ENCODE measurements at regions not wholly inside any gene's neighbourhood (a gene's known extent, or its start where the extent isn't known, plus 50 kb on each side); places are given as distances from the start of the nearest gene placed in this dataset.

DNA sequence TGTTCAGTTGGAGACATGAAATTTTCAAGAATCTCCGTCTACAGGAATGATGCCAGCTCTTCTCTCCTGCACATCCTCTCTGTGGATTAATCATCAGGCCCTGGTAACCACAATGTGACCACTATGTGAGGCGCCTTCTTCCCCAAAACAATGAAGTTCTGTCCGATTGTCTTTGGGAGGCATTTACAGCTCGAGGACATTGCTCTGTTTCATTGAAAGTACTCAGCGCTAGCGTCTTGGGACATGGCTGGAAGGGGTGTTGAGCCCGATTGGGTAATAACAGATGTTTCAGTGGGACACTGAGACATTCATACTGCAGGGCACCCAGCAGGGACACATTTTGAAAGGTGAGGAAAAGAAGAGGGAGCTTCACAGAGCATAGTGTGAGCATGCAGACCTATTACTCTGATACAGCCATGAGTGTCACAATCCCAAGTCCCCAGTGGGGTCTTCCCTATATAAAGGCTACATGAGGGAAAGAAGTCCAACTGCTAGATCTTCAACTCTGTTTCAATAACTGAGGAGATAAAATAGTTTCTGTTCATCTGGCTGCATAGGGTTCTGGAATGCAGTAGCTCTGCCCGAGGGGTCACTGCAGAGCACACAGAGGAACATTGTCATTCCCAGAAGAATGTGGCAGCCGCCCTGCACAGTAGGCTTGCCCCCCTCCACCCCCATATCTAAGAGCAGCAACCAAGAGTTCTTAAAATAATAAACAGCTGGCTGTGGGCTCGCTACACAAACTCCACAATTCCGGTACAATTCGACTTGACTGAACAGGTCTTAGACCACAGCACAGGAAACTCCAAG, 237.3 kb downstream of the OSR1 start:
- no peaks in the 10 kb centered on the region for H3K9me3 ChIP-seq
- no peak overlapping the region for H3K4me3 ChIP-seq
- no peaks in the 10 kb centered on the region for H3K36me3 ChIP-seq
- no peak for TF ChIP-seq POLR2A (IDR thresholded peaks at IDR 0.05)
- intact Hi-C loops (cut with DNase I; ENCODE audit: low total_unique reads), result no loop called here
- no peaks in the 10 kb centered on the region for H3K4me1 ChIP-seq
- H3K27ac ChIP-seq, result no peak overlapping the region
- no peaks in the 10 kb centered on the region for H3K27me3 ChIP-seq
- no peak for DNase-seq

DNA sequence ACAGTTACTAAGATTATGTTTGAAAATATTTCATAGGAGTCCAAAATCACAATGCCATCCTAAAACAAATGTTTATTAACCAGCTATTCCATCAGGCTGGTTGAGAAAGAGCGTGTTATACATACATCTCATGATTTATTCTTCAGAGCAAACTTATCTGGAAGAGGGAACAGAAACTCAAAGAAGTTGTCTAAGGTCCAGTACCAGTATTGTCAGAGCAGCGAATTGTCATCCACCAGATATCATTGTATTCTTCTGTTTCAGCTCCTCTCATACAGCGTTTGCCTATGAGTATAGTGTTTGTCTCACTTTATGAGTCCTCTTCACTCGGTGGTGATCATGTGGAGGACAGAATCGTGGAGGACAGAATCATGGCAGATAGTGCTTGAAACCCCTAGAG, 238.2 kb downstream of the OSR1 start:
- Histone ChIP-seq H3K36me3 (no peaks in the 10 kb centered on the region), H3K4me1 (no peaks in the 10 kb centered on the region), H3K27ac (no peak overlapping the region), H3K27me3 (no peaks in the 10 kb centered on the region), H3K4me3 (no peak overlapping the region), H3K9me3 (no peaks in the 10 kb centered on the region)
- TF ChIP-seq POLR2A (IDR thresholded peaks at IDR 0.05), result no peak
- TF ChIP-seq, protein P1, sequence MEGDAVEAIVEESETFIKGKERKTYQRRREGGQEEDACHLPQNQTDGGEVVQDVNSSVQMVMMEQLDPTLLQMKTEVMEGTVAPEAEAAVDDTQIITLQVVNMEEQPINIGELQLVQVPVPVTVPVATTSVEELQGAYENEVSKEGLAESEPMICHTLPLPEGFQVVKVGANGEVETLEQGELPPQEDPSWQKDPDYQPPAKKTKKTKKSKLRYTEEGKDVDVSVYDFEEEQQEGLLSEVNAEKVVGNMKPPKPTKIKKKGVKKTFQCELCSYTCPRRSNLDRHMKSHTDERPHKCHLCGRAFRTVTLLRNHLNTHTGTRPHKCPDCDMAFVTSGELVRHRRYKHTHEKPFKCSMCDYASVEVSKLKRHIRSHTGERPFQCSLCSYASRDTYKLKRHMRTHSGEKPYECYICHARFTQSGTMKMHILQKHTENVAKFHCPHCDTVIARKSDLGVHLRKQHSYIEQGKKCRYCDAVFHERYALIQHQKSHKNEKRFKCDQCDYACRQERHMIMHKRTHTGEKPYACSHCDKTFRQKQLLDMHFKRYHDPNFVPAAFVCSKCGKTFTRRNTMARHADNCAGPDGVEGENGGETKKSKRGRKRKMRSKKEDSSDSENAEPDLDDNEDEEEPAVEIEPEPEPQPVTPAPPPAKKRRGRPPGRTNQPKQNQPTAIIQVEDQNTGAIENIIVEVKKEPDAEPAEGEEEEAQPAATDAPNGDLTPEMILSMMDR (IDR thresholded peaks at IDR 0.05), result no peak
- intact Hi-C loops (cut with DNase I; ENCODE audit: low total_unique reads), result no loop called here
- DNase-seq, result no peak

DNA sequence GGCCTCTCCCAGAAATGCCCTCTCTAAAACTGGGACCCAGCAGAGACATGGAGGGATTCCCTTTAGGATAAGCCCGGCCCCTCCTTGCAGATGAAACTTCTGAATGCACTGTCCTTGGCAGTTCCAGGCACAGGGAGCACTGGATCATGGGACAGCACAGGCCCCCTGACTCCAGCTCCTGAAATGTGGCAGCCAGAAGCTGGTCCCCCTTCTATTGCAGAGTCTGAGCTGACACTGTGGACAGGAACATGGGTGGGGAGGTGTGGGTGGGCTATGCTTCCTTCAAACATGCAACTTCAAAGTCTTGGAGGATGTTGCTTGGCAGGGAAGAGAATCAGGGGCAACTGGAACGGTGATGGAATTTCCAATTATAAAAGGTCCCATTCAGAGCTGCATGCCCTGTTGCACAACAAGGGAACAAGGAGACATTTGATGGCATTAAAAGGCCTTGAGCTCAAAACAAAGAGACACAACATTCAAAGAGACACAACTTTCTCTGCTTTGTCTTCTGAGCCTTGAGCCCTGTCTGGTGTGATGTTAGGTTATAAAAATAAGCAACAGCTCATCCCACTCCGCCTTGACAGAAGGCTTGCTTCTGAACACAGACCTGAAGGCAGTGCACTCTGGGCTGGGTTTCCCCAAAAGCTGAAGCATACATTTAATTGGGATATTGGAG, 239.0 kb downstream of the OSR1 start:
- Histone ChIP-seq H3K27me3 (no peaks in the 10 kb centered on the region), H3K4me3 (no peak overlapping the region), H3K36me3 (no peaks in the 10 kb centered on the region), H3K4me1 (no peaks in the 10 kb centered on the region), H3K9me3 (no peaks in the 10 kb centered on the region), H3K27ac (no peak overlapping the region)
- intact Hi-C loops (cut with DNase I; ENCODE audit: low total_unique reads), result no loop called here
- TF ChIP-seq, protein P1 (IDR thresholded peaks at IDR 0.05), result no peak
- no peak for TF ChIP-seq POLR2A (IDR thresholded peaks at IDR 0.05)
- no peak for DNase-seq

DNA sequence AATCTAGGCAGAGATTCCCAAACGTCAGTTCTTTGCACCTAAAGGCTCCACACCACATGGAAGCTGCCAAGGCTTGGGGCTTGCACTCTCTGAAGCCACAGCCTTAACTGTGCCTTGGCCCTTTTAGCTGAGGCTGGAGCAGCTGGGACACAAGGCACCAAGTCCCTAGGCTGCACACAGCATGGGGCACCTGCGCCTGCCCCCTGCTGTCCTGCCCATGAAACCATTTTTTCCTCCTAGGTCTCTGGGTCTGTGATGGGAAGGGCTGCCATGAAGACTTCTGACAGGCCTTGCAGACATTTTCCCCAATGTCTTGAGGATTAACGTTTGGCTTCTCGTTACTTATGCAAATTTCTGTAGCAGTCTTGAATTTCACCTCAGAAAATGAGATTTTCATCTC, 241.5 kb downstream of the OSR1 start:
- H3K4me3 ChIP-seq, result no peak overlapping the region
- intact Hi-C loops (cut with DNase I; ENCODE audit: low total_unique reads), result no loop called here
- TF ChIP-seq, protein P1 (IDR thresholded peaks at IDR 0.05), result no peak
- no peak for TF ChIP-seq POLR2A (IDR thresholded peaks at IDR 0.05)
- no peak for DNase-seq
- no peaks in the 10 kb centered on the region for H3K4me1 ChIP-seq
- no peaks in the 10 kb centered on the region for H3K27me3 ChIP-seq
- no peaks in the 10 kb centered on the region for H3K9me3 ChIP-seq
- H3K27ac ChIP-seq, result no peak overlapping the region
- H3K36me3 ChIP-seq, result no peaks in the 10 kb centered on the region

DNA sequence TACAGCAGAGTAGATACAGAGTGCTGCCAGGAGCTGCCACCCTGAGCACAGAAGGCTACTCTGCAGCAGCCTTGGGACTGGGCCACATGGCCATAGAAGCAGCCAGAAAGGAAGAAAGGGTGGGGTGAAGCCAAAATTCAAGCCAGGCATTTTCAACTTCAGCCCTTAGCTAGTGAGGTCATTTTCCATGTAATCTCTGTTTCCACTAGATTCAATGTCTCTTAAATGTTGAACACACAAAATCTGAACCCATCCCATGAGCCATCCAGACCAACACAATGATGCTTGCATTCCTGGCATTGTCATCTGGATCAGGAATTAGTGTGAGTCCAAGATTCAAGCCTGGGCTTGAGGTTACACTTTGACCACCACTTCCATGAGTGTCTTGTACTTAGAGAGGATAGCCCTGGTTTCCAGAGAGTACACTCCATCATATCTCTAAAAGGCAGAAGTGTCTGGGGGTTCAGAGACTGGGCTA, 243.6 kb downstream of the OSR1 start:
- Histone ChIP-seq H3K4me3 (no peak overlapping the region), H3K36me3 (no peaks in the 10 kb centered on the region), H3K27me3 (no peaks in the 10 kb centered on the region), H3K27ac (no peak overlapping the region), H3K9me3 (no peaks in the 10 kb centered on the region), H3K4me1 (no peaks in the 10 kb centered on the region)
- intact Hi-C loops (cut with DNase I; ENCODE audit: low total_unique reads), result no loop called here
- no peak for TF ChIP-seq POLR2A (IDR thresholded peaks at IDR 0.05)
- TF ChIP-seq, protein P1 (IDR thresholded peaks at IDR 0.05), result no peak
- no peak for DNase-seq
